ENCODE measurements at regions not wholly inside any gene's neighbourhood (a gene's known extent, or its start where the extent isn't known, plus 50 kb on each side); places are given as distances from the start of the nearest gene placed in this dataset.
A peak's percentile ranks its signal among the peaks of the same experiment; 100 is the strongest.

GRCh38 chr7:142409471-142409870 is 151.6 kb upstream of the PRSS58 start:
- no peak for DNase-seq (ENCODE audit: low read depth in 2 of 2)

GRCh38 chr7:142408794-142409193 is 150.9 kb upstream of the PRSS58 start:
- no peak for DNase-seq (ENCODE audit: low read depth in 2 of 2)

- no peak for DNase-seq (ENCODE audit: low read depth in 2 of 2)
Measured at GRCh38 chr7:142407939-142408570, 150.2 kb upstream of the PRSS58 start.

GRCh38 chr7:142405122-142405765 is 147.4 kb upstream of the PRSS58 start:
- no peak for DNase-seq (ENCODE audit: low read depth in 2 of 2)

GRCh38 chr7:142401951-142402350 is 144.1 kb upstream of the PRSS58 start:
- no peak for DNase-seq (ENCODE audit: low read depth in 2 of 2)

- no peak for DNase-seq (ENCODE audit: low read depth in 2 of 2)
Measured at GRCh38 chr7:142400042-142400533, 142.2 kb upstream of the PRSS58 start.

- DNase-seq (ENCODE audit: low read depth in 2 of 2), result peak in 1 of 2 donors; percentile 7
Measured at GRCh38 chr7:142391191-142391992, 133.5 kb upstream of the PRSS58 start.

GRCh38 chr7:142389544-142389943 is 131.7 kb upstream of the PRSS58 start:
- DNase-seq (ENCODE audit: low read depth in 2 of 2), result no peak

- peak in 1 of 2 donors; percentile 11 for DNase-seq (ENCODE audit: low read depth in 2 of 2)
Measured at GRCh38 chr7:142385491-142386340, 127.9 kb upstream of the PRSS58 start.

- no peak for DNase-seq (ENCODE audit: low read depth in 2 of 2)
Measured at GRCh38 chr7:142384493-142384922, 126.7 kb upstream of the PRSS58 start.

GRCh38 chr7:142383841-142384492 is 126.1 kb upstream of the PRSS58 start:
- DNase-seq (ENCODE audit: low read depth in 2 of 2), result no peak

GRCh38 chr7:142381727-142382390 is 124.0 kb upstream of the PRSS58 start:
- DNase-seq (ENCODE audit: low read depth in 2 of 2), result no peak

GRCh38 chr7:142380069-142380468 is 122.2 kb upstream of the PRSS58 start:
- no peak for DNase-seq (ENCODE audit: low read depth in 2 of 2)

- no peak for DNase-seq (ENCODE audit: low read depth in 2 of 2)
Measured at GRCh38 chr7:142379201-142379885, 121.5 kb upstream of the PRSS58 start.

GRCh38 chr7:142377567-142377966 is 119.7 kb upstream of the PRSS58 start:
- DNase-seq (ENCODE audit: low read depth in 2 of 2), result no peak

GRCh38 chr7:142376356-142376997 is 118.6 kb upstream of the PRSS58 start:
- DNase-seq (ENCODE audit: low read depth in 2 of 2), result no peak

GRCh38 chr7:142375710-142376313 is 118.0 kb upstream of the PRSS58 start:
- no peak for DNase-seq (ENCODE audit: low read depth in 2 of 2)

- no peak for DNase-seq (ENCODE audit: low read depth in 2 of 2)
Measured at GRCh38 chr7:142372727-142373126, 114.9 kb upstream of the PRSS58 start.

Data from stimulated activated CD8-positive, alpha-beta memory T cell treated with anti-CD3 and anti-CD28 coated beads, Interleukin-2, amount 100 ng/mL, for 1 hour (primary cell).